ENCODE measurements at regions not wholly inside any gene's neighbourhood (a gene's known extent, or its start where the extent isn't known, plus 50 kb on each side); places are given as distances from the start of the nearest gene placed in this dataset.

DNA sequence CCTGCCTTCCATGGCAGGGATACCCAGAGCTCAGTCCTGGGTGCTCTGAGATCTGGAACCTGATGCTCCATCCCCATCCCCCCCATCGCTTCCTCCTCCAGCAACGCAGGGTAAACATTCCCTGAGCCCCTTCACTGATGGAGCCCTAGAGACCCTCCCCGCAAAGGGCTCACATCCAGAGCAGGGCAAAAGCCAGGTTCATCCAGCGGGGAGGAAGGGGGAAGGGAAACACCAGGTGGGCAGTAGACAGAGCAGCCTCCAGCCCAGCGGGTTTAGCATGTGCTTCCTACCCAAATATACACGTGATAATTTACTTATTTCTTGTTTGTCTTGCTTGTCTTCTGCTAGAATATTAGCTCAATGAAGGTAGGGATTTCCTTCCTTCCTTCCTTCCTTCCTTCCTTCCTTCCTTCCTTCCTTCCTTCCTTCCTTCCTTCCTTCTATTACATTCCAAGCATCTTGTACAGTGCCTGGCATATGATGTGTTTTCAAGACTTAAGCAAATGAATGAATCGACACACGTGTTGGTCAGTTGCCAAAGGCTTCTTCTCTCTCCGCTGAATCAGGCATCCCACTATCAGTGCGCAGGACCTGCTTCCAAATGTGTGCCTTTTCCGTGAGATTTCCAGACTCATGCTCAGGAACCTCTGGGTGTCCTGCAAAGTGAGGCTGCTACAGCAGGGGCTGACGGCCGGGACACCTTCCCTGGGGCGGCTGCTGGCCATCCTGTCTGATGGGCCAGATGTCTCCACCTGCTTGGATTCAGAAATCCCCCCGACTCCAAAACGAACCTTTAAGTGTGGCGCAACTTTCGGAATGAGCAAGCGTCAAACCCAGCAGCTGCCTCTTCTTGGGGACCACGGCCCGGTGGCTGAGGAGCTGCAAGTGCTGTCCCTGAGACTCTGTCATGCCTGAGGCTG, 955.1 kb downstream of the BRD1 start:
- DNase-seq, result no peak

DNA sequence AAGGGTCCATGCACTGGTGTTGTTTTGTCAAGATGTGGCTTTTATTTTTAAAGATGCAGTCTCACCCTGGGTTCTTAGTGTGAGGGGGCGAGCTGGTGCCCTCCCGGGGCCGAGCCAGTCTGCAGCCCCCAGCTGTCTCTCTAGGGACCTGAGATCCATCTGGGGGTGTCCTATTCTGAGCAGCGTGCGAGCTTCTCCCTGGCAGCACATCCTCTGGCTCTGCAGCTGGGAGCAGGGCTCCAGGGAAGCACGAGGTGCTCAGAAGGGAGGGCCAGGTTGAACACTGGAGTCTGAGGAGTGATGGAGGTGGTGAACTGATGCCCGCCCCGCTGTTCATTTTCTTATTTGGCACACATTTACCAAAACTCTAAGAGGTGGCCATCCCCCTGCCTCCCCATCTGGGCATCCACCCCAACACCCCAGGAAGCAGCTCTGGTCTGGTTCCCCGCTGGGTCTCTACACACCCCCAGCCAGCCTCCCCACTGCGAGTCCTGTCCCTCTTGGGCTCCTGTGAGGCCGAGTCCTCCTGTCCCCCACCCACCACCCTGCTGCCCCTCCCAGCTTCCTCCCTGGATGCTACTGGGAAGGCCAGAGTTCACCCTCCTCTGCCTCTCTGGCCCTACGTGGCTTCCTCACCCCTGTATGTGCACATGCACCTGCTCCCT, 956.4 kb downstream of the BRD1 start:
- no peak for DNase-seq

DNA sequence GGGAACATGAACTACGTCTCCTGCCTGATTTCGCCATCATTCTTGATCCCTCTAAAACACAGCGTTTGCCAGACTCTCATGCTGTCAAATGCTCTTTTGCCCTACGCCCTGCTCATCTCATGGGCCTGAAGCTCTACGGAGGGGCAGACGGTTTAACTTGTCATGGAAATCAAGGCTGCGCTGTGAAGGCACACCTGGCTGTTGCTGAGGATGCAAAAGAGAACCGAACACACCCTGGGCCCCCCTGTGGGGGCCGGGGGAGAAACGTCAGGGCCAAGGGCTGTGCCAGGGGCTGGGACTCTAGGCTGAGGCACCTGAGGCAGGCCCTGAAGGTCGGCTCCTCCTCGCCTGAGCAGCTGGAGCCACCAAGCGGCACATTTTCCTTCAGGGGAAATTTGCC, 957.2 kb downstream of the BRD1 start:
- no peak for DNase-seq

GRCh38 chr22:48869788-48870187, 957.9 kb downstream of the BRD1 start:
- no peak for DNase-seq

- no peak for DNase-seq
Measured at GRCh38 chr22:48869161-48869560, 958.5 kb downstream of the BRD1 start.

DNA sequence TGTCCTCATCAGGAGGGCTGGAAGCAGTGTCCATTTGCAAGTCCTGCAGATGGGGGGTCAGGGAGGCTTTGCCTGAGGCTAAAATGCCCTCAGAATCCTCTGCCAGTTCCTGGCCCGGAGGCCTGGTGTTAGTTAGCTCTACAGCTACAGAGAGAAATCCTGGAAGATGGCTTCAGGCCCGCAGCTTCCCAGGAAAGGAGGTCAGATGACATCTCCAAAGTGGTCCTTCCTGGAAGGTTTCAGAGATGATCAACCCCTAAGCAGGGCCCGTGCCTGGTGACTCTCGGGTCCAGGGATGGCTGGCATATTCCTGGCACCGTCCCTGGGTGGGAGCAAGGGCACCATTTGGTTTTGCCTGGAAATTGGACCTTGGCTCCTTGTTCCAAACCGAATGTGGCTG, 959.1 kb downstream of the BRD1 start:
- DNase-seq, result no peak

DNA sequence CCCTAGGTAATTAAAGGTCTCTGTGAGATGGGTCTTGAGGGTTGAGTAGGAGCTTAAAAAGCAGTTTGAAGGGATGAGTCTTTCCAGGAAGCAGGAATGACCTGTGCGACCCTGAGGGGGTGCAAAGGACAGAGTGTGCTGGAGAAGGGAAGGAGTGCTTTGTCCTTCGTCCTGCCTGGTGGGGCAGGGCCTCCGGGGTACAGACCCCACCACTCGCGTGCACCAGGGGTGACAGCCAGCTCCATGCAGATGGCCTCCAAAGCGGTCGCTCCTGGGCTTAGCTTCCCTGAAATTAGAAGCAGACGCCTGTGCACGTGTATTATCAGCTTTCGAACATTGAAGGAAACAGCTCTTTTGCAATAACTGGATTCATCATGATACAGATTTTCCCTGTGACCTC, 959.8 kb downstream of the BRD1 start:
- DNase-seq, result no peak

- no peak for DNase-seq
Measured at GRCh38 chr22:48866906-48867681, 960.6 kb downstream of the BRD1 start.

DNA sequence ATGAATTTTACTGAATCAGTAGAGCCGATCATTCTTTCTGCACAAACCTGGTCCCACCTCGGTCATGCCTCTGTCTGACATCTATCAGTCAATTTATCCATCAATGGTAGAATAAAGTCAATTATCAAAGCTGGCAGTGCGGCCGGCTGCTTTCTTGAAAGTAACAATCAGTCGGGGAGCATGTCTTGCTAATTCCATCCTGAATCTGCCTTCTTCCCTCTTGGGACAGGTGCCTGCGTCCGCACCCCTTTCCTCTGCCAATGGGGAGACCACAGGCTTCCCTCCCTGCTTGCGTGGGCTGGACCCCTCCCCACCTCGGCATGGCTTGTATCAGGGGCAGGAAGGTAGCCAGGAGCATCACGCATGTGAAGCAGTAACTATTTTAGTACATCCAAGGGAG, 962.9 kb downstream of the BRD1 start:
- no peak for DNase-seq

GRCh38 chr22:48863965-48864528, 963.6 kb downstream of the BRD1 start:
- DNase-seq, result no peak

DNA sequence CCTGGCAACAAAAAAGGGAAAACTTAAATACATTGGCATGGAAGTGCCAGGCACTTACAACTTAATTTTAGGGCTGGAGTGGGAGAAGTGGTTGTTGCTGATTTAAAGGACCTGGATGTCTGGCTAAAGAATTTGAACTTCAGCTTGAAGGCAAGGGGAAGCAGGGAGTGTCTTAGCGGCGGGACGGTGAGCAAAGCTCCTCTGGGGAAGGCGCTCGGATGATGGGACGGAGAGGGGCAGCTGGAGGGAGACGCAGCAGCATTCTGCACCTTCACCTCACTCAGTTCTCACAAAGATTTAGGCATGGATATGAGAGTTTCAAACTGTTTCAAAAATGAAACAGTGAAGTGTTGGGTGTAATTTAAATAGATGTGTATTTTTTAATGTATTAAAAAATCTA, 967.1 kb downstream of the BRD1 start:
- DNase-seq, result no peak

DNA sequence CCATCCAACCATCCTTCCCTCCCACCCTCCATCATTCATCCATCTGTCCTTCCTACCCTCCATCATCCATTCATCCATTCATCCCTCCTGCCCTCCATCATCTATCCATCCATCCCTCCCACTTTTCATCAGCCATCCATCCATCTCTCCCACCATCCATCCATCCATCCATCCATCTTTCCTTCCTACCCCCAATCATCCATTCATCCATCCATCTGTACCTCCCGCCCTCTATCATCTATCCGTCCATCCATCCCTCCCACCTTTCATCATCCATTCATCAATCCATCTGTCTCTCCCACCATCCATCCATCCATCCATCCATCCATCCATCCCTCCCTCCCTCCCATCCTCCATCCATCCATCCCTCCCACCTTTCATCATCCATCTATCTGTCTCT, 968.8 kb downstream of the BRD1 start:
- DNase-seq, result no peak

DNA sequence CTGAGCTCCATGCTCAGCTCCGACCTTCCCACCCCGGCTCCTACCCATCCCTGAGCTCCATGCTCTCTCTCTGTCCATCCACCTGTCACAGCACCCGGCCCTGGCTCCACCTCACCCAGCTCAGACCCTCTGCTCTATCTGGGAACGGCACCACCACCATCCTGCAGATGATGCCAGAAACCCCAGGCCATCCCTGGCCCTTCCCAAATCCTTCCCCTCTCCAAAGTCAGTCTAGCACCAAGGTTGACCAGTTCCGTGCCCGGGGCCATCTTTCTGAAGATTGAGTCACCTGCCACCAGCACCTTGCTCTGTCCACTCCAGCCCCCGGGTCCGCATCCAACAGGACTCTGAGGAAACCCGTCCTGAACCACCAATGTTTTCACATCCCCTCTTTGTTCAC, 969.6 kb downstream of the BRD1 start:
- DNase-seq, result no peak

DNA sequence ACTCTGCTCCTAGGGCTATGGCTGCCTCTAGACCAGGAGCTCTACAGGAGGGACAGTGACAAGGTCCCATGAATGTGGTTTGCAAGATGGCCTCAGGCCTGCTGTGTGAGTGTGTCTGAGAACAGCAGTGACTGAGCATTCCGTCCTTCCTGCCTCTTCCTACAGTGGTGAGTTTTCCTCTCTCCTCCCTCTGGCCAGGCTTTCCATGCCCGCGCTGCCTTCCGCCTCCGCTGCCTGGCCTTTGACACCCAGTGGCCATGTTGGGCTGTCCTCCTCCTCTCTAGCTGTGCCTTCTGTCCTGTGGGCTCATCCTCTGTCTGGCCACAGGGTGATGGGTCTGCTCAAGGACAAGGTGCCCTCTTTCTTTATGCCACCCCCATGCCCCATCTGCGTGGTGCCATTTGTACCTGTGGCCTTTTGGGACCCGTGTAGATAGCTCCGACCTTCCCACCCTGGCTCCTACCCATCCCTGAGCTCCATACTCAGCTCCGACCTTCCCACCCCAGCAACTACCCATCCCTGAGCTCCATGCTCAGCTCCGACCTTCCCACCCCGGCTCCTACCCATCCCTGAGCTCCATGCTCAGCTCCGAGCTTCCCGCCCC, 970.4 kb downstream of the BRD1 start:
- no peak for DNase-seq

DNA sequence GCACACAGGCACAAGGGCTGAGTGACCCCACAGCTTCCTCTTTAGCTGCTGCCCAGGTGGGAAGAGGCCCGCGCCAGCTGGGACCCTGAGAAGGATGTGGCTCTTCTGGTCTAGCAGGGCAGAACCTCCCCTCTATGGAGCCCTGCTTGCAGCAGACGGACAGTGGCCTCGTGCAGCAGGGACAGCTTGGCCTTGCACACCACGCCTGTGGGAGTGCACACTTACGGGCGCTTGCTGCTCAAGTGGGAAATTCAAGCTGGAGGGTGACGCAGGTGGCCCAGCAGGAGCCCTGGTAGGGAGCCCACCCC, 971.4 kb downstream of the BRD1 start:
- no peak for DNase-seq

GRCh38 chr22:48855593-48856307, 971.9 kb downstream of the BRD1 start:
- DNase-seq, result no peak

DNA sequence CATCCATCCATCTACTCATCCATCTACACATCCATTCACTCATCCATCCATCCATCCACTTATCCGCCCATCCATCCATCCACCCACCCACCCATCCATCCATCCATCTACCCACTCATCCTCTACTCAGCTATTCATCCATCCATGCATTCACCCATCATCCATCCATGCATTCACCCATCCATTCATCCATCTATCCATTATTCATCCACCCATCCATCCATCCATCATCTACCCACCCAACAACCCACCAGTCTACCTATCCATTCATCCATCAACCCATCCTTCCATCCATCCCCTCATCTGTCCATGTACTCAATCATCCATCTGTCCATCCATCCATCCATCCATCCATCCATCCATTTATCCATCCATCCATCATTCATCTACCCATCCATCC, 972.7 kb downstream of the BRD1 start:
- no peak for DNase-seq

DNA sequence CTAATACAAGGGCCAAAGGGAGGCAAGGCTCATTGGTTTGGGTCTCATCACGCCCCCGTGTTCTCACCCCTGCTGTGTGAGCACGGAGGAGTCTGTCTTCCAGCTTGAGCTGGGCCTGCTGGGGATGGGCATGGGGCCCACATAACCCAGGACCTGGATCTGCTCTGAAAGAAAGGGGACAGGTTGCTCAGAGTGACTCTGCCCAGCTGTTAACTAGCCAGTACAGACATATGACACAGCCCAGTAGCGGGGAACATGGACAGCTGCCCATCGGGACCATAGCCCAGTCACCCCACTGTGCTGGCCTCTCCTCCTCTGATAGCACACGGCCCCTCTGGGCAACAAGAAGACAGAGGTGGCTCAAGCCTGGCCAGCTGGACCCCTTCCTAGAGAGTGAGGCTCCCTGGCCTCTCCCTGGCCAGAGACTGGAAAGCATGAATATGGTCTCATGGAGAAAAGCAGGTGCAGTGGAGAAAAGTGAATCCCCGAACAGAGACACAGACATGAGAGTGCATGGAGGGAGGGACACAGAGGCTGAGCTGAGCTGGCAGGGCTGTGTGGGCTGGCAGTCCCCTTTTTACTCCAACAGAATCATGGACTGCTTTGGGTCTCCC, 973.9 kb downstream of the BRD1 start:
- DNase-seq, result no peak

- DNase-seq, result no peak
Measured at GRCh38 chr22:48851933-48852549, 975.6 kb downstream of the BRD1 start.

DNA sequence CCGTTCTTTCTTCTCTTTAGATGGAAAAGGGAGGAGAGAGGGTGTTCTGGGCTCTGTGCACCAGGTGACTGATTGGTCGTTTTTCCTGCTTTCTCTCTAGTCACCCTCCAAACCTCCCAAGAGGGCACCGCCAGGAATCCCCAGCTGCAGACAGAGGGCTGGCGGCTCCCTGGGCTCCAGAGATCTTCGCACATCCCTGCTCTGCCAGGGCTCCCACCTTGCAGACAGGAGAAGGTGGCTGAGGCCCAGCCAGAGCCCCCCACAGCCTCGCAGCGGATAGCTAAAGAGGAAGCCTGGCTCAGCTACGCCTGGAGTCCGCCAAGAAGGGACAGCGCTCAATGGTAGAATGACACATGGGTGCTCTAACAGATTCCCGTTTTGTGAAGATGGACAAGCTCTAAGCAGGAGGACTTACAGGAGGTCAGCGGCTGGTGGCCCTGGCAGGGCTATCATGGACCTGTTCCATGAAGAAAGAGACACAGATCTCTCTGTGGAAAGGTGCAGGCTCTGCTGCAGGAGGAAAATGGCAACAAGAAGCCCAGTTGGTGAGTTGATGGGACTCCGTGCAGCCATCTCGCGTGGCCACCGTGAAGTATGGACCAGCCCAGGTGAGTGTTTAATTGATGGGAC, 976.9 kb downstream of the BRD1 start:
- DNase-seq, result no peak

Data from activated CD4-positive, alpha-beta T cell treated with anti-CD3 and anti-CD28 coated beads, Interleukin-2, amount 50 U/mL, for 16 hours (primary cell).